ENCODE measurements at regions not wholly inside any gene's neighbourhood (a gene's known extent, or its start where the extent isn't known, plus 50 kb on each side); places are given as distances from the start of the nearest gene placed in this dataset.

DNA sequence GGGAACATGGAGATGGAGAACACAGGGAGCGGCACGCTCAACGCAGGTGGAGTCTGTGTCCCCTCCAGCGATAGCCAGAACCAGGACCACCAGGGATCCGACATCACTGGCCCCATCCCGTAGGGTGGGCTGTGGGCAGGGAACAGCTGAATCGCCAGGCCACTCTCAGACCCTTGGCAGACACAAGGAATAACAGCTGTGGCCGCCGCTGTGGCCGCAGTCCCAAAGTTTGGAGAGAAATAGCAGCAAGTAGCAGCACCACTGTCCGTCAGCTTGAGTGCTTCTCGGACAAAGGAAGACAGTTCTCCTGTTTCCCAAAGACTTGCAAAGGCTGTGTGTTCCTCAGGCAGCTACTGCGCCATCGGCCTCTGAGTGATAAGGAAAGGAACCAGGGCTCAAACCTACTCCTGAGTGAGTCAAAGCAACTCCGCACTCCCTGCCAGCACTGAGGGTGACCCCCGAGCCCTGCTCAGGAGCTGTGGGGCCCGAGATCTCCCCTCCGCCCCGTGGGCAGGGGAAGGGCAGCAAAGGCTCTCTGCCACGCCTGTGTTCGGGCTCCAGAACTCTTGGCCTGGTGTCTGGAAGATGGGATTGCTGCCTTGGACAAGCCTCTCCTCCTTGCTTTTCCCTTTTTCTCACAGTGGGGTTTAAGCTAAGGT is 82.3 kb upstream of the FAM20C start:
- H3K36me3 Mint-ChIP-seq = peaks cover 3% of the 10 kb centered on the region
- H3K27me3 Mint-ChIP-seq (ENCODE audit: low read depth) = peaks cover 21% of the 10 kb centered on the region
- TF ChIP-seq CTCF (IDR thresholded peaks at IDR 0.05; ENCODE audit: unreplicated experiment) = no peak

GRCh38 chr7:110557-111232 is 81.7 kb upstream of the FAM20C start:
- peaks cover 21% of the 10 kb centered on the region for H3K27me3 Mint-ChIP-seq (ENCODE audit: low read depth)
- DNase-seq (ENCODE audit: low spot score in 2 of 2, unreplicated experiment in 2 of 2) = no peak
- no peak overlapping the region for H3K4me3 Mint-ChIP-seq
- H3K36me3 Mint-ChIP-seq = peaks cover 3% of the 10 kb centered on the region
- H3K4me1 Mint-ChIP-seq = no peaks in the 10 kb centered on the region
- peaks cover 33% of the 10 kb centered on the region for H3K9me3 Mint-ChIP-seq
- no peak for TF ChIP-seq CTCF (IDR thresholded peaks at IDR 0.05; ENCODE audit: unreplicated experiment)
- H3K27ac Mint-ChIP-seq = no peak overlapping the region

More for the DNA sequence above, 82.3 kb upstream of the FAM20C start:
- H3K4me1 Mint-ChIP-seq = no peaks in the 10 kb centered on the region
- peaks cover 33% of the 10 kb centered on the region for H3K9me3 Mint-ChIP-seq
- H3K27ac Mint-ChIP-seq = no peak overlapping the region
- DNase-seq (ENCODE audit: low spot score in 2 of 2, unreplicated experiment in 2 of 2) = no peak
- H3K4me3 Mint-ChIP-seq = no peak overlapping the region

DNA sequence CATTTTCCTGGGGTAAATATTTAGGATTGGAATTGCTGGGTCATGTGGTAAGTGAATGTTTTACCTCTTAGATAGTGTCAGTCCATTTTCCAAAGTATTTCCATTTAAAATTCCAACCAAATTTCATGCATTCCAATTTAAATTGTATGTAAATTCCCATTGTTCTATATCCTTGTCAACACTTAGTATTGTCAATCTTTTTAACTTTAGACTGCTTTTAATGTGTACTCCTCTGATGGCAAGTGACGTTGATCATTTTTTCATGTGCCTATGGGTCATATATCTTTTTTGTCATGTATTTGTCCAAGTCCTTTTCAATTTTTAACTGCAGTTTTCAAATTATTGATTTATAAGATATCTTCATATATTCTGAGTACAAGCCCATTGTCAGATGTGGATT is 80.8 kb upstream of the FAM20C start:
- no peak overlapping the region for H3K4me3 Mint-ChIP-seq
- no peak for DNase-seq (ENCODE audit: low spot score in 2 of 2, unreplicated experiment in 2 of 2)
- peaks cover 33% of the 10 kb centered on the region for H3K9me3 Mint-ChIP-seq
- H3K36me3 Mint-ChIP-seq = peaks cover 3% of the 10 kb centered on the region
- peaks cover 18% of the 10 kb centered on the region for H3K27me3 Mint-ChIP-seq (ENCODE audit: low read depth)
- no peak for TF ChIP-seq CTCF (IDR thresholded peaks at IDR 0.05; ENCODE audit: unreplicated experiment)
- H3K4me1 Mint-ChIP-seq = no peaks in the 10 kb centered on the region
- H3K27ac Mint-ChIP-seq = no peak overlapping the region

- Mint-ChIP-seq H3K4me3 (no peak overlapping the region), H3K36me3 (peaks cover 3% of the 10 kb centered on the region), H3K9me3 (peaks cover 33% of the 10 kb centered on the region), H3K4me1 (no peaks in the 10 kb centered on the region), H3K27me3 (ENCODE audit: low read depth) (peaks cover 10% of the 10 kb centered on the region), H3K27ac (no peak overlapping the region)
- no peak for TF ChIP-seq CTCF (IDR thresholded peaks at IDR 0.05; ENCODE audit: unreplicated experiment)
- no peak for DNase-seq (ENCODE audit: low spot score in 2 of 2, unreplicated experiment in 2 of 2)
These were observed 79.5 kb upstream of the FAM20C start for GRCh38 chr7:112881-113280.

DNA sequence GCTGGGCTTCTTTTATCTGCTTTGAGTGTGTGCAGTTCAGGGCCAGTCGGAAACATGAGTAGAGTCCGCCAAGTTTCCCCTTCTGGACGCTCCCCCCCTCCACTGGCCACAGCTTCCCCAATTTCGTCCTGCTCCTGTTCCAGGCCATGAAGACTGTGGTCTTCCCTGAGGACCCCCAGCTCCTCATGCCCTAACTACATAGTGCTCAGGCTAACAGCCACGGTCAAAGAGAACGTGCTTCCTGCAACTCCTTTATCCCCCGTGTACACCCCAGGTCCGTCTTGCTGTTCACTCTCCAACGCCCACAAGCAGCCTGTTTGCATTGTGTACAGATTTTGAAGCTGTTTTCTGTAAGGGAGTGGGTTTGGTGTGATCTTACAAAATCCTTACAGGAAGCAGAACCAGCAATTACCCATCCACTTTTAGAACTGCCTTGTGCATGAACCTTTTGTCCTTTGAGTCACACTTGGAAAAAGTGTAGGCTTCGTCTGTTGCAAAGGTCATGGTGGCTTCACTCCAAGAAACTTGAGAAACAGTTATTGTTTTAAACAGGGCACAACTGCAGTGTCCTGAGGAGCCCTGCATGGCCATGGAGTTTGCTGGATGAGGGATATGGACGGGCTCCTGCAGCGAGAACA is 77.0 kb upstream of the FAM20C start:
- Mint-ChIP-seq H3K9me3 (peaks cover 33% of the 10 kb centered on the region), H3K4me1 (peaks cover 10% of the 10 kb centered on the region), H3K4me3 (no peak overlapping the region), H3K27me3 (ENCODE audit: low read depth) (peaks cover 7% of the 10 kb centered on the region), H3K27ac (no peak overlapping the region), H3K36me3 (peaks cover 3% of the 10 kb centered on the region)
- DNase-seq (ENCODE audit: low spot score in 2 of 2, unreplicated experiment in 2 of 2) = no peak
- TF ChIP-seq CTCF (IDR thresholded peaks at IDR 0.05; ENCODE audit: unreplicated experiment) = no peak

All from mesothelial cell of epicardium (in vitro differentiated cells).